OCI-LY3 (cell line): ENCODE measurements at regions not wholly inside any gene's neighbourhood (a gene's known extent, or its start where the extent isn't known, plus 50 kb on each side); places are given as distances from the start of the nearest gene placed in this dataset.

Experiments
- H2AFZ ChIP-seq: fragments of 200-600, 300-600 bp; shearing (Covaris generic); 2 replicates; pipeline ENCODE4 v1.6.0; 2014; ENCODE audit warnings: antibody characterized with exemption, low read depth, low read length
- H3K27ac ChIP-seq: fragments of 200-600, 300-600 bp; sonication (generic); 2 replicates; pipeline ENCODE4 v1.5.1; 2014; ENCODE audit warnings: mild to moderate bottlenecking, low read length, moderate library complexity, mixed read lengths
- H3K27me3 ChIP-seq: fragments of 200-600, 300-600 bp; sonication (generic); 2 replicates; pipeline ENCODE4 v1.6.1; 2014; ENCODE audit warnings: low read depth, low read length, mixed read lengths
- H3K36me3 ChIP-seq: fragments of 200-600, 300-600 bp; sonication (generic); replicated peaks from 2 replicates; pipeline ENCODE3; 2014; ENCODE audit warnings: low read depth, low read length, mixed read lengths
- H3K4me1 ChIP-seq: fragments of 300-600, 200-600 bp; sonication (generic); 2 replicates; pipeline ENCODE4 v1.6.1; 2014; ENCODE audit warnings: low read length, mixed read lengths
- H3K4me2 ChIP-seq: fragments of 200-600, 300-600 bp; sonication (generic); 2 replicates; pipeline ENCODE4 v1.6.1; 2014; ENCODE audit warnings: low read length, mixed read lengths
- H3K4me3 ChIP-seq: fragments of 300-600, 200-600 bp; sonication (generic); 2 replicates; pipeline ENCODE4 v1.5.1; 2014; ENCODE audit warnings: antibody characterized with exemption, mild to moderate bottlenecking, low read length, moderate library complexity
- H3K79me2 ChIP-seq: fragments of 300-600, 200-600 bp; shearing (Covaris generic); 2 replicates; pipeline ENCODE4 v1.6.1; 2014; ENCODE audit warnings: mild to moderate bottlenecking, low read length, mixed read lengths
- H3K9ac ChIP-seq: fragments of 300-600, 200-600 bp; shearing (Covaris generic); 2 replicates; pipeline ENCODE4 v1.6.0; 2014; ENCODE audit warnings: mild to moderate bottlenecking, low read length, moderate library complexity
- H3K9me3 ChIP-seq: fragments of 200-600, 300-600 bp; shearing (Covaris generic); 2 replicates; pipeline ENCODE4 v1.6.1; 2014; ENCODE audit warnings: low read length, mixed read lengths; ENCODE audit not compliant: insufficient read depth
- H4K20me1 ChIP-seq: fragments of 200-600, 300-600 bp; sonication (generic); 2 replicates; pipeline ENCODE4 v1.6.1; 2016; ENCODE audit warnings: low read length, mixed read lengths; ENCODE audit not compliant: insufficient read depth
- CTCF ChIP-seq: fragments of 200-600, 300-600 bp; sonication (generic); IDR thresholded peaks from 2 replicates; pipeline ENCODE4 v1.5.1; 2014; ENCODE audit warnings: antibody characterized with exemption, low read length, low read depth
- EZH2phosphoT487 ChIP-seq: fragments of 200-600 bp; shearing (Covaris generic); IDR thresholded peaks from 2 replicates; pipeline ENCODE4 v1.6.1; 2018; ENCODE audit warnings: antibody characterized with exemption, mixed run types, low read depth

DNA sequence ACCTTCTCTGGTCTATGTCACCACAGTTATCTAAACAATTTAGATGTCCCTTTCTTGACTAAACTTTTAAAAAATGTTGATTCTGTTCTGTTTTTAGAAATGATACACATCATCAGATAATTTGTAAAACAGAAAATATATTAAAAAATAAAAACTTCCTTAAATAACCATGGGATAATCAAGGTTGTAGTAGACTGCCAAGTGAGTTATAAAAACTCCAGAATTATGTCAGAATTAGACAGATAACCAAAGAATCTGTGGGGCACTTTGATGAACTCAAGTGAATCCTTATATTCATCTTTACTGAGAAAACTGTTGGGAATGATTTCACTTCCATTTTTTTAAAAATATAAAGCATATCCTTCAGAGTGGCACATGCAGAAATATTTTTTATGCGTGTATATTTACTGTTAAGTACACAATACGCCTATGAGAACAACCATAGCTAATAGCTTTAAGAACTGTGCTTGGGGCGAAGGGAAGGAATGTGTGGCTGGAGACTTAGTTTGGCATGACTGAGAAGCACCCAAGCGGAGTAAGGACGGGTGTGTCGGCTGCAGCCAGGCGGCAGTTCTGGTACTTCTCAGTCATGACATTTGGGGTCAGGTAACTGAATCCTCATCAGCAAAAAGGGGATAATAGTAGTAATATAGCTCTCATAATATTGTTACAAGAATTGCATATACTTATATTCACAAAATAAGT lies 604.7 kb upstream of the CITED2 start:
- H3K4me1 ChIP-seq, result peaks cover 8% of the 10 kb centered on the region
- no peaks in the 10 kb centered on the region for H3K79me2 ChIP-seq

DNA sequence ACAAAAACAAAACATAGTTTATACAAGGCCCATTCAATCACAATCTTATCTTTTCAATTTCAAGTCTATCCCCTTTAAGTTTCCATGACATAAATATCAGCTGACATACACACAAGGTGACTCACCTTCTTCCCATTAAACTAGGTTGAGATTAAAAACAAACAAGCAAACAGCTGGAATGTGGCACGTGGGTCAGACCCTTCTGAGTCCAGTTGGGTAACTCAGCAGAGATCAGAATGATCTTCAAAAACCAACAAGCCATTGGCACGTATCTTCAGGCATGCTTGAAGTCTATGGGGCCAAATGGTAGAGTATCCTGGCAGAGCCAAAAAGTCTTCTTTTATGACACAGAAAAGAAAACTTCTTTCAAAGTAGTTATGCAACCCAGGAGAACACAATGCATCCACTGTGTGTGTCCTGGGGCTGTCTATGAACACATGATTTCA lies 603.5 kb upstream of the CITED2 start:
- H3K27ac ChIP-seq, result no peak overlapping the region

More for the DNA sequence above, 604.7 kb upstream of the CITED2 start:
- Histone ChIP-seq H3K4me2 (no peak overlapping the region), H3K36me3 (no peaks in the 10 kb centered on the region), H3K27ac (no peak overlapping the region), H3K4me3 (no peak overlapping the region), H4K20me1 (no peaks in the 10 kb centered on the region), H3K9me3 (no peaks in the 10 kb centered on the region), H3K27me3 (no peaks in the 10 kb centered on the region), H2AFZ (no peak overlapping the region), H3K9ac (no peak overlapping the region)
- no peak for TF ChIP-seq EZH2phosphoT487
- TF ChIP-seq CTCF, result no peak

DNA sequence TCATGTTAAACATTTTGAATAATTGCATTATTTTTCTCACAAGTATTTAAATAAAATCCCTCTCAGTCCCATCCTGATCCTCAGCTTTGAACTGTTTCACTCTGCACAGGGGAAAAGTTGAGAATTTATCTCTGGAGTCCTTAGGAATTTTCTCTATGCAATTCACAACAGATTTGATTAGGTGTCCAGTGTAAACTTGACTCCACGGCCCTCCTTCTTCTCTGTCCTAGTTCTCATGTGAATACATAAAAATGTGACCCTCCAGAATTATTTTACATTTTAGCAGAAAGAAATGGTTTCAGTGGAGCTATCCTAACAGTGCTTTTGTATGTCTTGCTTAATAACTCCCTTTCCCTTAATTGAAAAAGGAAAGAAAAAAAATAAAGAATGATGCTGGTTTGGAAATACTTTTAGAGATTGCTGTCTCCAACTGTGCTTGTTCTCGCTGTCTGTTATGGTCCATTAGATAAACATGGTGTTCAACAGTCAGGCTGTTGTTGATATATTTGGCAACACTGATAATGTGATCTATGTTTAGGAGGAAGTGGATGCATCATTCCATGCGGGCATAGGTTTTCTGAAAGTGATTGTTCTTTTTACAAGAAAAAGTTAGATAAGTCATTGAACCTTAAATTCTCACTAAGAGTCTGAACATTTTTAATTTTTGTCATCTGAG lies 599.4 kb upstream of the CITED2 start:
- Histone ChIP-seq H3K9me3 (no peaks in the 10 kb centered on the region), H3K27ac (no peak overlapping the region), H4K20me1 (no peaks in the 10 kb centered on the region), H3K79me2 (no peaks in the 10 kb centered on the region), H3K4me1 (peaks cover 10% of the 10 kb centered on the region), H2AFZ (no peak overlapping the region), H3K36me3 (no peaks in the 10 kb centered on the region), H3K9ac (no peak overlapping the region), H3K4me3 (no peak overlapping the region), H3K4me2 (no peak overlapping the region), H3K27me3 (no peaks in the 10 kb centered on the region)
- TF ChIP-seq EZH2phosphoT487 (no peak), CTCF (no peak)

More for the DNA sequence above, 603.5 kb upstream of the CITED2 start:
- Histone ChIP-seq H3K9ac (no peak overlapping the region), H3K27me3 (no peaks in the 10 kb centered on the region), H3K9me3 (no peaks in the 10 kb centered on the region), H3K79me2 (no peaks in the 10 kb centered on the region), H4K20me1 (no peaks in the 10 kb centered on the region), H3K4me2 (no peak overlapping the region), H3K4me3 (no peak overlapping the region), H3K4me1 (peaks cover 8% of the 10 kb centered on the region), H2AFZ (no peak overlapping the region), H3K36me3 (no peaks in the 10 kb centered on the region)
- no peak for TF ChIP-seq EZH2phosphoT487
- TF ChIP-seq CTCF, result no peak

DNA sequence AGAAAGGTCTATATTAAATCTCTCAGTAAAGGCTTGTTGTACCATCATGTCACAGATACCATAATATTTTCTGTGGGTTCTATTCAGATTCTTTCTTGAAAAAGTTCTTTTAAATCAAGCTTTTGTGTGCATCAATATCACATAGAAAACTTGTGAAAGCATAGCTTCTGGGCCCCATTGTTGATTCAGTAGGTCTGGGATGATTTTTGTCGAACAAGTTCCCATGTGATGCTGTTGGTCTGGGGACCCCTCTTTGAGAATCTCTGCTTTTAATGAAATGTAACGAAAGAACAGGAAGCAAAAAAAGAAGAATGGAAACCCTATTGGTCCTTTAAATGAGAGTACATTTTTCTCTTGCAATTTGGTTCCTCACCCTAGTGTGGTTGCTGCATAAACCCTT lies 597.7 kb upstream of the CITED2 start:
- Histone ChIP-seq H2AFZ (no peak overlapping the region), H3K27me3 (no peaks in the 10 kb centered on the region), H3K9ac (no peak overlapping the region), H3K36me3 (no peaks in the 10 kb centered on the region), H3K79me2 (no peaks in the 10 kb centered on the region), H3K4me2 (no peak overlapping the region), H3K9me3 (no peaks in the 10 kb centered on the region), H3K4me3 (no peak overlapping the region), H3K4me1 (peaks cover 10% of the 10 kb centered on the region), H4K20me1 (no peaks in the 10 kb centered on the region), H3K27ac (no peak overlapping the region)
- no peak for TF ChIP-seq EZH2phosphoT487
- TF ChIP-seq CTCF, result no peak
